GM19351 (cell line): ENCODE measurements at regions not wholly inside any gene's neighbourhood (a gene's known extent, or its start where the extent isn't known, plus 50 kb on each side); places are given as distances from the start of the nearest gene placed in this dataset.

Experiments used
- ATAC-seq: cut with Tn5 transposase; IDR thresholded peaks from one replicate; pipeline ENCODE4 v1.9.1; 2021; ENCODE audit warnings: mild to moderate bottlenecking, moderate library complexity; ENCODE audit not compliant: unreplicated experiment

GRCh38 chr12:87119713-87120112, 863.5 kb upstream of the MGAT4C start:
- ATAC-seq, result no peak

- no peak for ATAC-seq
Measured at GRCh38 chr12:87117526-87117925, 861.3 kb upstream of the MGAT4C start.

GRCh38 chr12:87116780-87117179, 860.6 kb upstream of the MGAT4C start:
- ATAC-seq, result no peak

- no peak for ATAC-seq
Measured at GRCh38 chr12:87112571-87113345, 856.6 kb upstream of the MGAT4C start.

- ATAC-seq, result no peak
Measured at GRCh38 chr12:87107766-87108165, 851.6 kb upstream of the MGAT4C start.

GRCh38 chr12:87107270-87107669, 851.1 kb upstream of the MGAT4C start:
- no peak for ATAC-seq

DNA sequence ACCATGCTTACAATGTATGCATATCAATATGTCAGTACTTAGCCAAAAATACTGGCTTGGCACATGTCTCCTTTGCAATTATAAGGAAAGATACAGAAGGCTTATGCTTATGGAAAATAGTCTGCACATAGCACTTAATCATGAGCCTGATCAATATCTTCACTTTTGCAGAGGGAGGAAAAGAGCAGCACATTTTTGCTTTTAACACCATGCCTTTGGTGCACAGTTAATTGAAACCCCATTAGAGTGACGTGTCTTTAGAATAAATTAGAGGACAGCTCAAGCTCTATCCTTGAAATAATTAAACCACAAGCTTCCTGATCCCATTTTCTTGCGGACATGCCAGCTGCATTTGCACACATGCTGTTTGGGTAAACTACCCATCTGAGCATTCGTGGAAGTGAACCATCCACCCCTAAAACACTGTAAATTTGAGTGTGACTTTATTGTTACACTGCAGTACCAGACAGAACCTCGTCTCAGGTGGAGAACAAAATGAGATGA, 839.9 kb upstream of the MGAT4C start:
- no peak for ATAC-seq

GRCh38 chr12:87094356-87094755, 838.2 kb upstream of the MGAT4C start:
- ATAC-seq, result no peak

DNA sequence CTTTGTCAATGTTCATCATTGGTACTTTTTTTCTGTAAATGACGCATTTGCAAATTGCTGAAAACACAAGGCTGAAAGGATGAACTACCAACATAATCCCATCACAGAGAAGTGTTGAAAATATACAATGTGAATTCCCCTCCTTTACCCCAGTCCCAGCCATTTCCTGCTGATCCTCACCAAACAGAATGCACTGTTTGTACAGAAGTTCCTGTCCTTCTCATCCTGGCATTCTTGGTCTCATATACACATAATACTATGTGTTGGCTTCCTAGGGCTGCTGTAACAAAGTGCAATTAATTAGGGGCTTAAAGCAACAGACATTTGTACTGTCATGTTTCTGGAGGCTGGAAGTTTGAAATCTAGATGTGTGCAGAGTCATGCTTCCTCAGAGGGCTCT, 836.2 kb upstream of the MGAT4C start:
- ATAC-seq, result no peak

- ATAC-seq, result no peak
Measured at GRCh38 chr12:87086118-87086891, 830.1 kb upstream of the MGAT4C start.

GRCh38 chr12:87085286-87085685, 829.1 kb upstream of the MGAT4C start:
- ATAC-seq, result no peak

- ATAC-seq, result no peak
Measured at GRCh38 chr12:87082756-87083155, 826.6 kb upstream of the MGAT4C start.

DNA sequence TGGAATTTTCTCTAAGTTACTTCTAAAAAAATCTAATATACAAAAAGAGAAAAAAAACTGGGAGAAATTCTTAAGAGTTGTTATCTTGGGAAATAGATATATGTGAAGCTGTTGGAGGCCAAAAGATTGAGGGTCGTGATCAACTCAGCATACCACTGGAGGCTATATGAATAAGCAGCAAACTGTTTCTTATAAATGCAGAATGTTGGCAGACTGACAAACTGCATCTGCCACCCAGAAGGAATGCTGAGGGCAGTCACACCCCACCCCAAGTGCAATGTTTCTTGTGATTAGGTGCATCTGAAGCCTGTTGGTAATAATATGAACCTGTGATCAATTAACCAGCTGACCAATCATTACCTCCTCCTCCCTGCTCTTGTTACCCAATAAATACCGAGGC, 818.6 kb upstream of the MGAT4C start:
- ATAC-seq, result no peak

DNA sequence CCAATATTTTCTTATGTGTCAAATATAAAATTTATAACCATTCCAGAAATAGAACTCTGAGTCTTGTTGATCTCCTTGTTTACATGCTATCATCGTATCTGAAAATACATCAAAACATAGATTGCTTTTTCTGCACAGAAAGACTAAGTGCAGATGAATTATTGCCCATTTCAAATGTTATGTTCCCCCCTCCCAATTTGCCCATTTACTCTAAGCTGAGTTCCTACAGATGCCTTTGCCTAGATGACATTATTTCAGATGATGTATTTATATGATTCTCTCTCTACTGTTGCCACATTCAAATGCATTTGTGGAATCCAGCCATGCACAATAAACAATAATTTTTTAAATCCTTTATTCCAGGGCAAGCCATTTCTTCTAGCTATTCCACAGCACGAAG, 810.1 kb upstream of the MGAT4C start:
- no peak for ATAC-seq

GRCh38 chr12:87059231-87059630, 803.0 kb upstream of the MGAT4C start:
- ATAC-seq, result no peak

GRCh38 chr12:87054226-87054625, 798.0 kb upstream of the MGAT4C start:
- ATAC-seq, result no peak

- no peak for ATAC-seq
Measured at GRCh38 chr12:87051621-87052020, 795.4 kb upstream of the MGAT4C start.

- no peak for ATAC-seq
Measured at GRCh38 chr12:87047691-87048090, 791.5 kb upstream of the MGAT4C start.

DNA sequence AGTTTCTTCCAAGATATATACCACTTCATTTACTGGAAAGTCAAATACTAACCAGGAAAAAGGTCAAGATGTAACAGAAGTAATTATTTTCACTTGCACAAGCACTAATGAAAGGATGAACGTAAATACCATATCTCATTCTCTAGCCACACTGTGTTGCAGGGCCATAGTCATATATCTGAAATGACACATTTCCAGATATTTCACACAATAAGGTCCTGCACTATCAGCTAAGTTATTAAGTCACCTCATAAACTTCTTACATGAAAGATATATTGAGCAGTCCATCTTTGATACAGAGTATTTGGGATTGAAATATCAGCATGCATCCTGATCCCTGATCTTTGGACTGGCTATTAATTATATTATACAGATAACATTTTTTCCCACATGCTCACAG, 783.3 kb upstream of the MGAT4C start:
- no peak for ATAC-seq

- ATAC-seq, result no peak
Measured at GRCh38 chr12:87038098-87038497, 781.9 kb upstream of the MGAT4C start.

DNA sequence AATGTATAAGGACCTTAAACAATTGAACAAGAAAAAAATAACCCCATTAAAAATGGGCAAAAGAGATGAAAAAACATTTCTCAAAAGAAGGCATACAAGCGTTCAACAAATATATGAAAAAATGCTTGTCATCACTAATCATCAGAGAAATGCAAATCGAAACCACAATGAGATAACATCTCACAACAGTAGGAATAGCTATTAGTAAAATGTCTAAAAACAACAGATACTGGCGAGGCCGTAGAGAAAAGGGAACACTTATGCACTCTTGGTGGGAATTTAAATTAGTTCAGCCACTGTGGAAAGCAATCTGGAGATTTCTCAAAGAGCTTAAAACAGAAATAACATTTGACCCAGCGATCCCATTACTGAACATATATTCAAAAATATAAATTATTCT, 769.8 kb upstream of the MGAT4C start:
- no peak for ATAC-seq

GRCh38 chr12:87021400-87021799, 765.2 kb upstream of the MGAT4C start:
- ATAC-seq, result no peak
